GM12875 (cell line): ENCODE measurements at regions not wholly inside any gene's neighbourhood (a gene's known extent, or its start where the extent isn't known, plus 50 kb on each side); places are given as distances from the start of the nearest gene placed in this dataset.

Experiments
- H3K4me3 ChIP-seq: one replicate; pipeline ENCODE4 v1.5.1; 2011; ENCODE audit warnings: low read depth, low read length, control low read depth
- TF ChIP-seq, protein P1 (sequence below): IDR thresholded peaks from 2 replicates; pipeline ENCODE4 v1.5.1; 2011; ENCODE audit warnings: low read depth, mild to moderate bottlenecking, control low read depth, inconsistent platforms, low read length, moderate library complexity, borderline replicate concordance; ENCODE audit not compliant: insufficient read depth

DNA sequence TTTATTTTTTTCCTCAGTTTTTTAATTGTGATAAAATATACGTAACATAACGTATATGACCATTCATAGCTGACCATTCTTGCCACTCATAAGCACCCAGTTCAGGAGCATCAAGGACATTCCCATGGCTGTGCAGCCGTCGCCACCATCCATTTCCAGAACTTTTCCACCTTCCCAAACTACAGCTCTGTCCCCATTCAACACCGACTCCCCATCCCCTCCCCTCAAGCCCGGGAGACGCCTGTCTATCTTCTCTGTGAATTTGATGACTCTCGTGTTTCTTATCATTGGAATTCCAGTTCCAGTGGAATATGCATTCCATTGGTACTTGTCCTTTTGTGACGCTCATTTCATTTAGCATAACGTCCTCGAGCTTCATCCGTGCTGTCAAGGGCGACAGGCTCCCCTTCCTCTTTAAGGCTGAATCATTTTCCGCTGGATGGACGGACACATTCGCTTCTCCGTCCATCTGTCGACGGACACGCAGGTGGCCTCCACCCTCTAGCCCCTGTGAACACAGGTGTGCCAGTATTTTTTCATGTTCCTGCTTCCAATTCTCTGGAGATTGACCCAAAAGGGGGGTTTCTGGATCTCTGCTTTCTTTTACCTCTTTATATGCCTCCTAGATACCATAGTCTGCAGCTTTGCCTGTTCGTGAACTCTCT, 88.1 kb downstream of the YTHDF1 start:
- no peak overlapping the region for H3K4me3 ChIP-seq
- TF ChIP-seq, protein P1, sequence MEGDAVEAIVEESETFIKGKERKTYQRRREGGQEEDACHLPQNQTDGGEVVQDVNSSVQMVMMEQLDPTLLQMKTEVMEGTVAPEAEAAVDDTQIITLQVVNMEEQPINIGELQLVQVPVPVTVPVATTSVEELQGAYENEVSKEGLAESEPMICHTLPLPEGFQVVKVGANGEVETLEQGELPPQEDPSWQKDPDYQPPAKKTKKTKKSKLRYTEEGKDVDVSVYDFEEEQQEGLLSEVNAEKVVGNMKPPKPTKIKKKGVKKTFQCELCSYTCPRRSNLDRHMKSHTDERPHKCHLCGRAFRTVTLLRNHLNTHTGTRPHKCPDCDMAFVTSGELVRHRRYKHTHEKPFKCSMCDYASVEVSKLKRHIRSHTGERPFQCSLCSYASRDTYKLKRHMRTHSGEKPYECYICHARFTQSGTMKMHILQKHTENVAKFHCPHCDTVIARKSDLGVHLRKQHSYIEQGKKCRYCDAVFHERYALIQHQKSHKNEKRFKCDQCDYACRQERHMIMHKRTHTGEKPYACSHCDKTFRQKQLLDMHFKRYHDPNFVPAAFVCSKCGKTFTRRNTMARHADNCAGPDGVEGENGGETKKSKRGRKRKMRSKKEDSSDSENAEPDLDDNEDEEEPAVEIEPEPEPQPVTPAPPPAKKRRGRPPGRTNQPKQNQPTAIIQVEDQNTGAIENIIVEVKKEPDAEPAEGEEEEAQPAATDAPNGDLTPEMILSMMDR, result no peak

DNA sequence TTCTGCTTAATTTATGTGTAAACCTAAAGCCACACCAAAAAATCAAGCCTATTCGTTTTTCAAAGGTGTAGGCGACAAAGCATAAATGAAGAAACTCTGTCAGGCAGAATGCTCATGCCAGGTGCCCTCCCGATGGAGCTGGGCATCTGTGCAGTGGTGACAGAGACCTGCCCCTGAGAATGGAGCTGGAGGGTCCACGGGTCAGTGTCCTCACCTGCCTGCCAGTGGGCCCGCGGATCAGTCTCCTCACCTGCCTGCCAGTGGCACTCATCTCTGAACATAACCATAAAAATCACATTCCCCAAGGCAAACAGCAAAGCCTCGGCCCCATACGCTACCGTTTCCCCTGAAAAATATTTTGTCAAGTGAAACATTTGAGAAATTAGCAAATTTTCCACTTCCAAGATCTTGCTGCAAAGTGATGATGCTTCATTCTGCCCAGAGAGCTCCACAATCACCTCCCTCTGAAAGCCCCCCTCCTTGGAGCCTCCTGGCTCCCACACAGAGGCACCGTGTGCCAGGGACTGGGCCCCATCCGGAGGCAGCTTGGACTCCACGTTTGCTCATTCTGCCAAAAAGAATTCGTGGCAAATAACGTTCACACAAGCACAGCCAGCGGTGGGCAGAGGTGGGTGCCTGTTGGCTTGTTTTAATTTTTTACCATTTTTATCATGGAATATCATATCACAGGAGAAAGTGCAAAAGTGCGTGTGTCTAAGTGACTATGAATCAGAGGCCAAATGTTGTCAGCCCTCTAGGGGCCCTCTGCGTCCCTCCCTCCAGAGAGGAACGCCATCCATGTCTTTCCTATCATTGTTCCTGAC, 88.8 kb downstream of the YTHDF1 start:
- TF ChIP-seq, protein P1, result no peak

DNA sequence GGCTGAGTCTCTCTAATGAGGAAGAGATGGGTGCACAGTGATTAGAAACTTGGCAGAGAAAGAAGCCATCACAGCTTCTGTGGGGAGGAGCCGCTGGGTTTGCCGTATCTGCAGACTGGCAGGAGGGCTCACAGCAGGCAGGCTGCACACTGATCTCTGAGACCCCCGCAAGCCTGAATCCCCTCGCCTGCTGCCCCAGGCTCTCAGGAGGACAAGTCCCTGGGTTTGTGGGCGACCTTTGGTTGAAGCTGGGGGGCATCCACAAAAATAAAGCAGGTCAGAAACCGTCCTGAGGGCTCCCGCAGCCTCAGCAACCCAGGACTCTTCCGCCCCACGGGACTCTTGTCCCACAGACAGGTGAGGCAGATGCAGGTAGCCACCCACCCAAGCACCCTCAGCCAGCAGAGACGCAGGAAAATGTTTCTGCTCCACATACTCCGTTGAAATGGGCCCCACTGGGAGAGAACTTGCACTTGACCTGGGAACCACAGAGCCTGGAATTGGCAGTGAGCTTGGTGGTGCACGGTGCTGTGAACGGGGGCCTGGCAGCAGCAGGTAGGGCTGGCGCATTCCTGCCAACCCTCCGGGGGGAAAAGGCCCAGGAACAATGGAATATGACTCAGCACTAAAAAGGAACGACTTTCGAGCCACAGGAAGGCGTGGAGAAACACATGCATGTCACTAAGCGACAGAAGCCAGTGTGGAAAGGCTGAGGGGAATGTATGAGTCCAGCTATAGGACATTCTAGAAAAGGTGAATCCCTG, 89.9 kb downstream of the YTHDF1 start:
- no peak overlapping the region for H3K4me3 ChIP-seq
- TF ChIP-seq, protein P1, result no peak

More for the DNA sequence above, 88.8 kb downstream of the YTHDF1 start:
- no peak overlapping the region for H3K4me3 ChIP-seq

DNA sequence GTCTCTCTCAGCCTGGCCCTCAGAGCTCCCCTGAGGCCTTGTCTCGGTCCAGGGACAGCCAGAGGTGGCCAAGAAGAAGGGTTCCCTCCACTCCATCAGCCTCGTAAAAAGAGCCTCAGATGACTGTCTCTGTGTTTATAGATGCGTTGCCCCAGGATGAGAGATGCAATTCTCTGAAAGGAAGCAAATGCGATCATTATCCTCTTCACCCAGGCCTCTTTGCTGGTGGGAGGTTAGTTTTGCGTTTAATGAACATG, 90.4 kb downstream of the YTHDF1 start:
- TF ChIP-seq, protein P1, result no peak

DNA sequence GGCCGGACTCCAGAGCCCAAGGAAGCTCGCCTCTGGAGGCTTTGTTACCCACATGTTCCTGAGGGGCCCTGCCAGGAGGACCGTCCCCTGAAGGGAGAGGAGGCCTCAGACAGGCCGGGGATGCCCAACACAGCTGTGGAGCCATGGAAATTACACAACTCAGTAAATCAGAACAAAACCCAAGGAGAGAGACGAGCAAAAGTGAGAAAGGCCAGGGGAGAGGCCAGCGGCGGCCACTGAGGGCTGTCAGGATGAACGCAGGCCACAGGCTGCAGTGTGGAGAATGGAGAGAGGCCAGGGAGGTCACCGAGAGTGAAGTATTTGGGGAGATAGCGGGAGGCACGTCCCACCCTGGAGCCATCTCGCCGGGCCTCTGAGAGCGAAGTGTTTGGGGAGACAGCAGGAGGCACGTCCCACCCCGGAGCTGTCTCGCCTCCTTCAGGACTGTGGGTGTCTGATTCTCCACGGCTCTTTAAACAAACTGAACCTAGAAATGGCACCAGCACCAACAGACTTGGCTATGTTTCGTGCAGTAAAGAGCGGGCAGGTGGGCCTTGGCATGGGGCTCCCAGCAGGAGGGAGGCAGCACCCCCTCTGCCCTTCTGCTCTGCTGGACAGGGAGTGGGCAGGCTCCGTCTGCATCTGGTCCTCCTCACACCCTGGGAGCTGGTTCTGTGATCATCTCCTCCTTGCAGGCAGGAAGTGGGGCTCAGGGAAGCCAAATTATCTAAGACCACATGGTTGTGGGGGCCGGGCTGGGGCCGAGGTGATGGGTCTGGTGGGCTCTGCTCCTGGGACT, 91.0 kb downstream of the YTHDF1 start:
- TF ChIP-seq, protein P1, result no peak
- no peak overlapping the region for H3K4me3 ChIP-seq

More for the DNA sequence above, 90.4 kb downstream of the YTHDF1 start:
- H3K4me3 ChIP-seq, result no peak overlapping the region

DNA sequence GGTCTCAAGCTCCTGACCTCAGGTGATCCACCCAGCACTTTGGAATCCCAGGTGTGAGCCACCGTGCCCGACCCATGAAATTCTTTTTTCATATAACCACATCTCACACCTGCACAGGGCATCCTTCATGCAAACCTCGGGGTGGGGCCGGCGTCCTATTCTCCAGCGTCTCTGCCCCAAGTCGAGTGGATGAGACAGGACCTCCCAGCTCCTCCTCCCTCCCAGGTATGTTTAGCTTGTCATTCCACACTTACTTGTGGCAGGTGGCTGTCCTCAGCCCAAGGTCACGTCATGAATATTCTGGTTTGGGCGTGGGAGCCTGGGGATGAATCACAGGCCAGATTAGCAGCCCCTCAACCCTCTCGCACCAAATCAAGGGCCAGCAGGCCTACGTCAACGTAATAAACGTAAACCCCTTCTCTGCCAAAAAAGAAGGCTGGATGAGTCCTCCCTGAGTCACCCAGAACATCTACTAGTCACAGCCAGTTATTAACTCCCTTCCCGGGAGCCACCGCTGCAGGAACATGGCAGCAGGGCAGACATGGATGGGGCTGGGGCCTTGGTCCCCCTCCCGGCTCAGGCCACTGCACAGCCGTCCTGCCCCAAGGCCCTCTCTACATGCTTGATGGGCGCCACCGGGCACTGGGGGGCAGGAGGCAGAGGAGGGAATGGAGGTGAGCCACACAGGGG, 91.7 kb downstream of the YTHDF1 start:
- no peak overlapping the region for H3K4me3 ChIP-seq
- TF ChIP-seq, protein P1, result no peak
